ENCODE measurements at regions not wholly inside any gene's neighbourhood (a gene's known extent, or its start where the extent isn't known, plus 50 kb on each side); places are given as distances from the start of the nearest gene placed in this dataset.

GRCh38 chr12:28938581-28939235 lies 210.4 kb upstream of the FAR2 start:
- TF ChIP-seq, protein P1, sequence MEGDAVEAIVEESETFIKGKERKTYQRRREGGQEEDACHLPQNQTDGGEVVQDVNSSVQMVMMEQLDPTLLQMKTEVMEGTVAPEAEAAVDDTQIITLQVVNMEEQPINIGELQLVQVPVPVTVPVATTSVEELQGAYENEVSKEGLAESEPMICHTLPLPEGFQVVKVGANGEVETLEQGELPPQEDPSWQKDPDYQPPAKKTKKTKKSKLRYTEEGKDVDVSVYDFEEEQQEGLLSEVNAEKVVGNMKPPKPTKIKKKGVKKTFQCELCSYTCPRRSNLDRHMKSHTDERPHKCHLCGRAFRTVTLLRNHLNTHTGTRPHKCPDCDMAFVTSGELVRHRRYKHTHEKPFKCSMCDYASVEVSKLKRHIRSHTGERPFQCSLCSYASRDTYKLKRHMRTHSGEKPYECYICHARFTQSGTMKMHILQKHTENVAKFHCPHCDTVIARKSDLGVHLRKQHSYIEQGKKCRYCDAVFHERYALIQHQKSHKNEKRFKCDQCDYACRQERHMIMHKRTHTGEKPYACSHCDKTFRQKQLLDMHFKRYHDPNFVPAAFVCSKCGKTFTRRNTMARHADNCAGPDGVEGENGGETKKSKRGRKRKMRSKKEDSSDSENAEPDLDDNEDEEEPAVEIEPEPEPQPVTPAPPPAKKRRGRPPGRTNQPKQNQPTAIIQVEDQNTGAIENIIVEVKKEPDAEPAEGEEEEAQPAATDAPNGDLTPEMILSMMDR (conservative IDR thresholded peaks at IDR 0.05; ENCODE audit: low read depth, low read length): no peak
- TF ChIP-seq EZH2 (IDR thresholded peaks at IDR 0.05; ENCODE audit: borderline replicate concordance, low read depth, low read length, poor library complexity, severe bottlenecking): no peak
